K562 (cell line): ENCODE measurements at regions not wholly inside any gene's neighbourhood (a gene's known extent, or its start where the extent isn't known, plus 50 kb on each side); places are given as distances from the start of the nearest gene placed in this dataset.

Experiments used
- CAMTA2 ChIP-seq: fragments of 250-450 bp; sonication (Bioruptor Pico); conservative IDR thresholded peaks from 2 replicates; pipeline ENCODE4 v1.5.1; 2022
- CREB1 ChIP-seq, 2 experiments: sonication (generic) in 1 of 2; formaldehyde crosslinking in 1 of 2; IDR thresholded peaks; 2 replicates each; pipeline versions ENCODE4 v1.6.1 to v1.8.0; 2012 to 2022; ENCODE audit warnings: inconsistent platforms in 1 of 2, mild to moderate bottlenecking in 1 of 2, missing genetic modification reagents in 1 of 2, moderate library complexity in 1 of 2
- CTCF ChIP-seq, 3 experiments: IDR thresholded peaks in 2 of 3; conservative IDR thresholded peaks in 1 of 3; 2 replicates each; pipeline ENCODE4 v1.5.1; 2011 to 2012; ENCODE audit warnings: low read length in 3 of 3, mild to moderate bottlenecking in 3 of 3, control low read depth in 2 of 3, improper control_type of control experiment in 1 of 3, inconsistent platforms in 1 of 3, low read depth in 1 of 3, mixed read lengths in 1 of 3, moderate library complexity in 1 of 3; ENCODE audit not compliant: insufficient read depth in 2 of 3
- E2F4 ChIP-seq: sonication (generic); formaldehyde crosslinking; IDR thresholded peaks from 2 replicates; pipeline ENCODE4 v1.8.0; 2022; ENCODE audit warnings: mild to moderate bottlenecking, low read depth, missing genetic modification reagents
- EGR1 ChIP-seq: fragments of 450-650 bp; conservative IDR thresholded peaks from 2 replicates; pipeline ENCODE4 v1.6.1; 2017; ENCODE audit warnings: mild to moderate bottlenecking
- GABPB1 ChIP-seq: sonication (generic); formaldehyde crosslinking; IDR thresholded peaks from 2 replicates; pipeline ENCODE4 v1.8.0; 2022; ENCODE audit warnings: mild to moderate bottlenecking, missing genetic modification reagents
- MCM2 ChIP-seq: fragments of 450-650 bp; IDR thresholded peaks from 2 replicates; pipeline ENCODE4 v1.6.1; 2017; ENCODE audit warnings: low read depth, mild to moderate bottlenecking
- MXD1 ChIP-seq: fragments of 250-450 bp; sonication (Bioruptor Pico); IDR thresholded peaks from 2 replicates; pipeline ENCODE4 v1.8.0; 2021; ENCODE audit warnings: borderline replicate concordance, mild to moderate bottlenecking, moderate library complexity; ENCODE audit not compliant: poor library complexity, severe bottlenecking
- POLR2A ChIP-seq: fragments of 450-650 bp; conservative IDR thresholded peaks from 2 replicates; pipeline ENCODE4 v1.6.1; 2016
- SREBF2 ChIP-seq: sonication (generic); formaldehyde crosslinking; IDR thresholded peaks from 2 replicates; pipeline ENCODE4 v1.4.0; 2020; ENCODE audit warnings: mild to moderate bottlenecking, missing genetic modification reagents
- TAF1 ChIP-seq: IDR thresholded peaks from 2 replicates; pipeline ENCODE4 v1.6.1; 2011; ENCODE audit warnings: mild to moderate bottlenecking, low read length, moderate library complexity; ENCODE audit not compliant: insufficient read depth, control insufficient read depth, severe bottlenecking; ENCODE audit errors: extremely low read depth
- ZBTB5 ChIP-seq: fragments of 450-650 bp; IDR thresholded peaks from 2 replicates; pipeline ENCODE4 v1.6.1; 2017; ENCODE audit warnings: antibody characterized with exemption
- ZC3H8 ChIP-seq: fragments of 450-650 bp; IDR thresholded peaks from 2 replicates; pipeline ENCODE4 v1.6.1; 2017
- ZNF165 ChIP-seq: fragments of 250-450 bp; sonication (Bioruptor Pico); IDR thresholded peaks from 2 replicates; pipeline ENCODE4 v1.4.0; 2020; ENCODE audit warnings: borderline replicate concordance

- TF ChIP-seq SREBF2 (CRISPR knock-in tag): no peak
- no peak for TF ChIP-seq E2F4 (CRISPR knock-in tag)
- no peak for TF ChIP-seq TAF1
- no peak for TF ChIP-seq ZBTB5
- no peak for TF ChIP-seq ZNF165 (CRISPR knock-in tag)
- no peak for TF ChIP-seq CTCF (IDR thresholded peaks at IDR 0.05 in 2 of 3, conservative IDR thresholded peaks at IDR 0.05 in 1 of 3; ENCODE audit: insufficient read depth in 2 of 3, low read depth in 1 of 3, low read length in 3 of 3)
- no peak for TF ChIP-seq CAMTA2 (CRISPR knock-in tag)
- no peak for TF ChIP-seq GABPB1 (CRISPR knock-in tag)
- TF ChIP-seq EGR1: no peak
- no peak for TF ChIP-seq MCM2
- no peak for TF ChIP-seq POLR2A
- no peak for TF ChIP-seq CREB1 (IDR thresholded peaks at IDR 0.05)
- no peak for TF ChIP-seq CREB1 (CRISPR knock-in tag; IDR thresholded peaks at IDR 0.05)
- no peak for TF ChIP-seq ZC3H8
- no peak for TF ChIP-seq MXD1 (CRISPR knock-in tag)
Measured at GRCh38 chr12:89228491-89228890, 123.8 kb downstream of the DUSP6 start.
